ENCODE measurements at regions not wholly inside any gene's neighbourhood (a gene's known extent, or its start where the extent isn't known, plus 50 kb on each side); places are given as distances from the start of the nearest gene placed in this dataset.
"Not testable (repeated sequence)": the region's sequence is repeated elsewhere in the genome, so short reads cannot be mapped to it uniquely, and the experiment has no call there.

DNA sequence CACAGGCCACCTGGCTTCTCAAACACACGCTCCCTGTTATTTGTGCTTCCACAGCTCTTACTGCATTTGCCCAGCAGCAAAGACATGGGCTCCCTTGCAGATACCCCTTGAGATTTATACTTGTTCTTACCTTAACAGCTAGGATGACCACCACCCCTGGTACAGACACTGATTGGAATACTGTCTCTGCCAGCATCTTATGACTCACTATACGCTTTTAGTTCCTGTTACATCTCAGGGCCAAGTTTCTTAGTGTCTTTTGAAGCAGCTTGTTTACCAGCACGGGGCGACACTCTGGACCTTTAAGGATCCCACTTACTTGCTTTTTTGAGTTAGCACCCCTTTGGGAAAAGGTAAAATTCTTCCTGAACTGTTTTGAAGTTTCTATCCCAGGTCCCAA, 874.8 kb downstream of the KCNT2 start:
- DNase-seq (ENCODE audit: extremely low spot score): no peak
- ChIA-PET POLR2A (no interaction called here), CTCF (interaction anchor here (1.0 to 1.1 kb wide), 2 partner anchors 10 to 25 kb away, joined by 3 to 4 read pairs; no protein-coding TSS in a partner anchor)
- TF ChIP-seq, protein P1, sequence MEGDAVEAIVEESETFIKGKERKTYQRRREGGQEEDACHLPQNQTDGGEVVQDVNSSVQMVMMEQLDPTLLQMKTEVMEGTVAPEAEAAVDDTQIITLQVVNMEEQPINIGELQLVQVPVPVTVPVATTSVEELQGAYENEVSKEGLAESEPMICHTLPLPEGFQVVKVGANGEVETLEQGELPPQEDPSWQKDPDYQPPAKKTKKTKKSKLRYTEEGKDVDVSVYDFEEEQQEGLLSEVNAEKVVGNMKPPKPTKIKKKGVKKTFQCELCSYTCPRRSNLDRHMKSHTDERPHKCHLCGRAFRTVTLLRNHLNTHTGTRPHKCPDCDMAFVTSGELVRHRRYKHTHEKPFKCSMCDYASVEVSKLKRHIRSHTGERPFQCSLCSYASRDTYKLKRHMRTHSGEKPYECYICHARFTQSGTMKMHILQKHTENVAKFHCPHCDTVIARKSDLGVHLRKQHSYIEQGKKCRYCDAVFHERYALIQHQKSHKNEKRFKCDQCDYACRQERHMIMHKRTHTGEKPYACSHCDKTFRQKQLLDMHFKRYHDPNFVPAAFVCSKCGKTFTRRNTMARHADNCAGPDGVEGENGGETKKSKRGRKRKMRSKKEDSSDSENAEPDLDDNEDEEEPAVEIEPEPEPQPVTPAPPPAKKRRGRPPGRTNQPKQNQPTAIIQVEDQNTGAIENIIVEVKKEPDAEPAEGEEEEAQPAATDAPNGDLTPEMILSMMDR (IDR thresholded peaks at IDR 0.05; ENCODE audit: control extremely low read depth, extremely low read depth, low read depth, missing control alignments): no peak

DNA sequence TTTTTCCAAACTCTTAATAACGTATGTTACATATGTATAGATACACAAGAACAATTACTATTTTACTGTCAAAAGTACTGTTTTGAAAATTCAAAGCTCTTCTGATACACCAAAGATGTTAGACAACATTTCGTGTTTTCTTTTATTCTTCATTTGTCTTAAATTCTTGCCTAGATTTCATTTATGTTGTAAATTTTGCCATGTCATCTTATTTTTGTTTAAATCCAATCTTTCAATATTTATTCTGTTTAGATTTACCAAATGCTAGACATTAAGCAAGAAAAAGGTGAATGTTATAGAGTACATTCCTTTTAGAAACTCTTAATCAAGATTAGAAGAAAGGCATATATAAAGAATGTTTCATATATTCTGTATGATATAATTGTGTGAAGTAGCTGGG, 876.9 kb downstream of the KCNT2 start:
- TF ChIP-seq, protein P1 (IDR thresholded peaks at IDR 0.05; ENCODE audit: control extremely low read depth, extremely low read depth, low read depth, missing control alignments): no peak
- POLR2A ChIA-PET: no interaction called here
- no peak for DNase-seq (ENCODE audit: extremely low spot score)
- CTCF ChIA-PET: no interaction called here

DNA sequence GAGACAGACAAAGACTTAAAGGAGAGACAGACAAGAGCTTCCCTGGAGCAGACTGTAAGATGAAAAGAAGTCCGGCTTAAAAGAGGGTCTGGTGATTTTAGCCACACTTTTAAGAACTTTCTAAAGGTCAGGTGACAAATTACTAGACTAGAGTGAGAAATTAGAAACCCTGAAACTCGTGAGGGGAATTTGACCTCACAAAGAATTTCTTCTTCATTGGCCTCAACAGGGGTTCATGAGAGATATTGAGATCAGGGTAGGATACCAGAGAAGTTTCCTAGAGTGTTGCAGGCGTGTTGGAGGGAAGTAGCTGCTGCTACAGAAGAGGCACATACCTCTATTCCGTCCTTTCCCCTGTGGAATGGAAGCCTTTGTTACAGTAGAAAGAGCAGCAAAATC, 884.4 kb downstream of the KCNT2 start:
- CTCF ChIA-PET: interaction anchor here (1.3 kb wide), 1 partner anchor 10 kb away, joined by 4 read pairs; no protein-coding TSS in a partner anchor
- no peak for DNase-seq (ENCODE audit: extremely low spot score)
- POLR2A ChIA-PET: no interaction called here
- TF ChIP-seq, protein P1 (IDR thresholded peaks at IDR 0.05; ENCODE audit: control extremely low read depth, extremely low read depth, low read depth, missing control alignments): no peak

DNA sequence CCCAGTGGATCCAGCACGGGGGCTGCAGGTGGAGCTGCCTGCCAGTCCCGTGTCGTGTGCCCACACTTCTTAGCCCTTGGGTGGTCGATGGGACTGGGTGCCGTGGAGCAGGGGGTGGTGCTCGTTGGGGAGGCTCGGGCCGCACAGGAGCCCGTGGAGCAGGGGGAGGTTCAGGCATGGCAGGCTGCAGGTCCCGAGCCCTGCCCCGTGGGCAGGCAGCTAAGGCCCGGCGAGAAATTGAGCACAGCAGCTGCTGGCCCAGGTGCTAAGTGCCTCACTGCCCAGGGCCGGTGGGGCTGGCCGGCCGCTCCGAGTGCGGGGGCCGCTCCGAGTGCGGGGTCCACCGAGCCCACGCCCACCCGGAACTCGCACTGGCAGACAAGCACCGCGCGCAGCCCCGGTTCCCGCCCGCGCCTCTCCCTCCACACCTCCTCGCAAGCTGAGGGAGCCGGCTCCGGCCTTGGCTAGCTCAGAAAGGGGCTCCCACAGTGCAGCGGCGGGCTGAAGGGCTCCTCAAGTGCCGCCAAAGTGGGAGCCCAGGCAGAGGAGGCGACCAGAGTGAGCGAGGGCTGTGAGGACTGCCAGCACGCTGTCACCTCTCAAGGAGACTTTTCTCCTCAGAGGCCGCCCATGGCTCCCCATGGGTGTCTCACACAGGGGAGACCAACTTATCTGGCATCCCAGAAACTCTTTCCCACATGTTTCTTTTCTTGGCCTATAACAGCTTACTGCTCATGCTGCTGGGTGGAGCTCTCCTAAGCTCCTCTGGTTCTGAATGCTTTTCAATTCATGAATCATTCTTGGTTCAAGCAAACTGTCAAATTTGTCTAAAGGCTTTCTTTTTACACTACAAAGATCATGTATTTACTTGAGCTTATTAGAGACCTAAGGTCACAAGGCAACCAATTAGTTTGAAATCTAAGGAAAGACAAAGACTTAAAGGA, 885.1 kb downstream of the KCNT2 start:
- DNase-seq (ENCODE audit: extremely low spot score); POLR2A ChIA-PET: not testable (repeated sequence)
- CTCF ChIA-PET: interaction anchor here (1.3 kb wide), 2 partner anchors 10 to 130 kb away, joined by 3 to 4 read pairs; no protein-coding TSS in a partner anchor

DNA sequence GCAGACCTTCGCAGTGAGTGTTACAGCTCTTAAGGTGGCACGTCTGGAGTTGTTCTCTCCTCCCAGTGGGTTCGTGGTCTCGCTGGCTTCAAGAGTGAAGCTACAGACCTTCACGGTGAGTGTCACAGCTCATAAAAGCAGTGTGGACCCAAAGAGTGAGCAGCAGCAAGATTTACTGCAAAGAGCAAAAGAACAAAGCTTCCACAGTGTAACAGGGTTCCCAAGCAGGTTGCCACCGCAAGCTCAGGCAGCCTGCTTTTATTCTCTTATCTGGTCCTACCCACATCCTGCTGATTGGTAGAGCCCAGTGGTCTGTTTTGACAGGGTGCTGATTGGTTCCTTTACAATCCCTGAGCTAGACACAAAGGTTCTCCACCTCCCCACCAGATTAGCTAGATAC, 886.1 kb downstream of the KCNT2 start:
- POLR2A ChIA-PET; DNase-seq (ENCODE audit: extremely low spot score): not testable (repeated sequence)
- CTCF ChIA-PET: interaction anchor here (1.3 kb wide), 1 partner anchor 129 kb away, joined by 3 read pairs; no protein-coding TSS in a partner anchor

DNA sequence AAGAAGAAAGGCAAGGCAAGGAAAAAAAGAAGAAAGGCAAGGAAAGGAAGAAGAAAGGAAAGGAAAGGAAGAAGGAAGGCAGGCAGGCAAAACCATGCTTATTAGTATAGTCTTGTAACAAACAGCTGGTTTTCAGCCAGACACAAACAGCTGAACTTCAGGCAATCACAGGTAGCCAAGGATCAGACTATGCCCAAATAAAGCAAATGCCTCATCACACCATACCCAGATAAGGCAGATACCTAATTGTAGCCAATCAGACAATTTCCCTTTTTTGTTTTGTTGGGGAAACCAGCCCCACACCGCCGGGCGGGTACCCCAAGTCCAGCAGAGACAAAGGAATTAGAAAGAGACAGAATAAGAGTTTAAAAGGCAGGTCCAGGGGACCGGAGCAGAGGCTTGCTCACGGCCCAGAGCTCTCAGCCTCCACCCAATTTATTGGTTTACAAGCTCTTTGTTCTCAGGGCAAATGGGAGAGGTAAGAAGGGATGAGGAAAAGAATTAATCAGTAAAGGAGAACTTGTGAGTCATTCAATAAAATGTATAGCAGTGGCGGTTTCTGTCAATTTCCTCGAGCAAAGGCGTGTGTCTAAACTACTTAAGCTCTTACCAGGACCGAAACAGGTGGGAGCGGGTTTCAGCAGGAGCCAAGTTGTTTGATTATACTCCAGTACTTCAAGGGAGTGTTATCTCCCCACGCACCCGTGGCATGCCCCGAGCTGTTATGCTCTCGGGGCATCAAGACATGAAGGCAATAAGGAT, 886.8 kb downstream of the KCNT2 start:
- DNase-seq (ENCODE audit: extremely low spot score): no peak
- CTCF ChIA-PET: no interaction called here
- POLR2A ChIA-PET: no interaction called here
- TF ChIP-seq, protein P1 (IDR thresholded peaks at IDR 0.05; ENCODE audit: control extremely low read depth, extremely low read depth, low read depth, missing control alignments): no peak

DNA sequence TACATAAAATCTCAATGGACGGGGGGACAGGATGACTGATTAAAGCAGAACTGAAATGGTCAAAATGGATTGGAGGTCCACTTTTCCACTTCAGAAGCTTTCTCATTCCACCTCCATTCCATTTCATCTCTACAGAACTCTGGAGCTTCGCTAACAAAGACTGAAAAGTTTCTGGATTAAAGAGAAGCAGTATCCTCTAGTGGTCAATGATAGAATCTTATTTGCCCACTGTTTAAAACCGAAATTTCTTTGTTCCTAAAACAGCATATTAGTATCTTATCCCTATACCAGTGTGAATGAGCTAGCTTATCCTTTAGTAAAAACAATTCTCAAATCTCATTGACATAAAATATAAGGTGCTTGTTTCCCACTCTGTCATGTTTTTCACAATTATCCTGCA, 890.6 kb downstream of the KCNT2 start:
- TF ChIP-seq, protein P1 (IDR thresholded peaks at IDR 0.05; ENCODE audit: control extremely low read depth, extremely low read depth, low read depth, missing control alignments): no peak
- ChIA-PET CTCF (no interaction called here), POLR2A (no interaction called here)
- DNase-seq (ENCODE audit: extremely low spot score): no peak

Data from GM10248 (cell line).